ENCODE measurements at regions not wholly inside any gene's neighbourhood (a gene's known extent, or its start where the extent isn't known, plus 50 kb on each side); places are given as distances from the start of the nearest gene placed in this dataset.

DNA sequence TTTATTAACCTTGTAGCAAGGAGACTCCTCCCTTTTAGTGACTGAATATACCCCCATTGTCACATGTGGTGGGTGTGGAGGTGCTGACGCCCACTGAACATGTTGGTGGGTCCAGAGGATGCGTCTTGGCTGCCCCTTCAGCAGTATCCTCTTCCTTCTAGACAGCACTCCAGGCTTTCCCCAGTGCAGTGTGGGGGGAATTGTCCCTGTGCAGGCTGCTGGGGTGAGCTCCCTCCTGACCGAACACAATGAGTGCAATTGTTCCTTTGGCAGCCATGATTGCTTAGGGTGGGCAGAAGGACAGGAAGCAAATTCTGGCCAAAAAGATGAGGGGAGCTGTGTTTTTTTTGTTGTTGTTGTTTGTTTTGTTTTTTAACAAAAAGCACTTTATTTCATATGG, 209.3 kb upstream of the PDE10A start:
- 88% methylated on average over 3 of the region's 3 CpGs for WGBS
- H3K27me3 ChIP-seq = no peaks in the 10 kb centered on the region
- no peak overlapping the region for H3K4me3 ChIP-seq
- TF ChIP-seq POLR2A (IDR thresholded peaks at IDR 0.05; ENCODE audit: low read depth) (no peak), POLR2AphosphoS5 (IDR thresholded peaks at IDR 0.05) (no peak), EP300 (IDR thresholded peaks at IDR 0.05) (no peak)
- TF ChIP-seq, protein P1, sequence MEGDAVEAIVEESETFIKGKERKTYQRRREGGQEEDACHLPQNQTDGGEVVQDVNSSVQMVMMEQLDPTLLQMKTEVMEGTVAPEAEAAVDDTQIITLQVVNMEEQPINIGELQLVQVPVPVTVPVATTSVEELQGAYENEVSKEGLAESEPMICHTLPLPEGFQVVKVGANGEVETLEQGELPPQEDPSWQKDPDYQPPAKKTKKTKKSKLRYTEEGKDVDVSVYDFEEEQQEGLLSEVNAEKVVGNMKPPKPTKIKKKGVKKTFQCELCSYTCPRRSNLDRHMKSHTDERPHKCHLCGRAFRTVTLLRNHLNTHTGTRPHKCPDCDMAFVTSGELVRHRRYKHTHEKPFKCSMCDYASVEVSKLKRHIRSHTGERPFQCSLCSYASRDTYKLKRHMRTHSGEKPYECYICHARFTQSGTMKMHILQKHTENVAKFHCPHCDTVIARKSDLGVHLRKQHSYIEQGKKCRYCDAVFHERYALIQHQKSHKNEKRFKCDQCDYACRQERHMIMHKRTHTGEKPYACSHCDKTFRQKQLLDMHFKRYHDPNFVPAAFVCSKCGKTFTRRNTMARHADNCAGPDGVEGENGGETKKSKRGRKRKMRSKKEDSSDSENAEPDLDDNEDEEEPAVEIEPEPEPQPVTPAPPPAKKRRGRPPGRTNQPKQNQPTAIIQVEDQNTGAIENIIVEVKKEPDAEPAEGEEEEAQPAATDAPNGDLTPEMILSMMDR (IDR thresholded peaks at IDR 0.05) = no peak
- intact Hi-C loops (cut with DNase I) = no loop called here
- no peak overlapping the region for H3K27ac ChIP-seq (replicated peaks in 1 of 4)
- H3K36me3 ChIP-seq = no peaks in the 10 kb centered on the region
- DNase-seq (ENCODE audit: extremely low spot score) = peak; percentile 50
- H3K9me3 ChIP-seq = peaks cover 0 to 10% (median 5%) of the 10 kb centered on the region in 4 donors
- H3K4me1 ChIP-seq = peaks cover 10 to 22% (median 17%) of the 10 kb centered on the region in 4 donors

DNA sequence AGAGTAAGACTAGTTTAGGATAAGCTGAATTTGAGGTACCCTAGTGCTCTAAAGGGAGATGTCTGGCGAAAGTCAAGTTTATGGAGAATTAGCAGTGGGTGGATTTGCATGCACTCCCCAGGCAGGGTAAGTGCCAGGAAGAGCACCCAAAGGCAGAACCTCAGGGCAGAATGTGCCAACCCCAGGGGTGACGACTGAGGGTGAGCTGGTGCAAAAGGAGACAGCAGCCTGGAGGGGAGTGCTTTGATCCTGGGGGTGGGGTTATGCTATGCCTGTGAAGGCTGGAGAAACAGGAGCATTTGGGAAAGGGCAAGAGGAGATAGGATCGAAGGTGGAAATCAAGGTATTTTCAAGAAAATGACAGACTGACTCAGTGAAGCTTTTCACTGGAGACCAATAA, 208.5 kb upstream of the PDE10A start:
- no peak overlapping the region for H3K27ac ChIP-seq (replicated peaks in 1 of 4)
- DNase-seq (ENCODE audit: extremely low spot score) = peak; percentile 55
- no peaks in the 10 kb centered on the region for H3K27me3 ChIP-seq
- peaks cover 6 to 15% (median 11%) of the 10 kb centered on the region in 4 donors for H3K4me1 ChIP-seq
- H3K36me3 ChIP-seq = no peaks in the 10 kb centered on the region
- no peak for TF ChIP-seq POLR2A (IDR thresholded peaks at IDR 0.05; ENCODE audit: low read depth)
- TF ChIP-seq EP300 (IDR thresholded peaks at IDR 0.05) = no peak
- TF ChIP-seq, protein P1 (IDR thresholded peaks at IDR 0.05) = no peak
- peaks cover 0 to 13% (median 5%) of the 10 kb centered on the region in 4 donors for H3K9me3 ChIP-seq
- 88% methylated on average over 3 of the region's 3 CpGs for WGBS
- intact Hi-C loops (cut with DNase I) = no loop called here
- no peak overlapping the region for H3K4me3 ChIP-seq

DNA sequence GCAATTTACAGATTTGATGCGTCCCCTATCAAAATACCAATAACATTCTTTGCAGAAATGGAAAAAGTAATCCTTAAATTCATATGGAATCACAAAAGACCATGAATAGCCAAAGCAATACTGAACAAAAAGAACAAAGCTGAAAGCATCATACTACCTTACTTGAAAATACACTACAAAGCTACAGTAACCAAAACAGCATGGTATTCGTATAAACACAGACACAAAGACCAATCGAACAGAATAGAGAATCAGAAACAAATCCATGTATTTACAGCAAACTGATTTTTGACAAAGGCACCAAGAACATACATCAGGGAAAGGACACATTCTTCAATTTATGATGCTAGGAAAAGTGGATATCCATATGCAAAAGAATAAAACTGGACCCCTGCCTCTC, 206.5 kb upstream of the PDE10A start:
- peaks cover 0 to 25% (median 13%) of the 10 kb centered on the region in 4 donors for H3K9me3 ChIP-seq

DNA sequence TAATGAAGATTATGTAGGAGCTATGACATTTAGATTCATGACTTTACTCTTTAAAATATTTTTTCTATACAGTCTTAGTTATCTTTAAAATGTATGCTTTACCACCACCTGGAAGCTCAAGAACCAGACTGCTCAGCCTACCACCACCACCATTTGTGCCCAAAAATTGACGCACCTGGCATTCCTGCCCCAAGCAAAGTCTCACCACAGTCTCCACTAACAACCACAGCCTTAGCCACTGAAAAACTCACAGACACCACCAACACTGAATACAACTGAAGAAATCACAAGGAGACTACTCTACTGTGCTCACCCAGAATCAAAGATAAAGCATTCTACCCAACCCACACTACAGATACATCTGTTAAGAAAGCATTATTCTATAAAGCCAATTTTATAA, 201.9 kb upstream of the PDE10A start:
- H3K4me1 ChIP-seq = no peaks in the 10 kb centered on the region
- no peak overlapping the region for H3K27ac ChIP-seq (replicated peaks in 1 of 4)
- DNase-seq (ENCODE audit: extremely low spot score) = peak; percentile 68
- H3K36me3 ChIP-seq = no peaks in the 10 kb centered on the region
- intact Hi-C loops (cut with DNase I) = no loop called here
- TF ChIP-seq EP300 (IDR thresholded peaks at IDR 0.05) (no peak), POLR2AphosphoS5 (IDR thresholded peaks at IDR 0.05) (no peak), POLR2A (IDR thresholded peaks at IDR 0.05; ENCODE audit: low read depth) (no peak)
- TF ChIP-seq, protein P1 (IDR thresholded peaks at IDR 0.05) = no peak
- WGBS = 85% methylated on average over 1 of the region's 1 CpG
- H3K4me3 ChIP-seq = no peak overlapping the region
- H3K9me3 ChIP-seq = peaks cover 0 to 21% (median 11%) of the 10 kb centered on the region in 4 donors
- no peaks in the 10 kb centered on the region for H3K27me3 ChIP-seq

More for the DNA sequence above, 206.5 kb upstream of the PDE10A start:
- H3K36me3 ChIP-seq = no peaks in the 10 kb centered on the region
- no peak overlapping the region for H3K27ac ChIP-seq (replicated peaks in 1 of 4)
- 95% methylated on average over 3 of the region's 3 CpGs for WGBS
- no peak for DNase-seq (ENCODE audit: extremely low spot score)
- H3K27me3 ChIP-seq = no peaks in the 10 kb centered on the region
- peaks cover 0 to 6% (median 3%) of the 10 kb centered on the region in 4 donors for H3K4me1 ChIP-seq
- intact Hi-C loops (cut with DNase I) = no loop called here
- TF ChIP-seq POLR2A (IDR thresholded peaks at IDR 0.05; ENCODE audit: low read depth) = no peak
- no peak for TF ChIP-seq POLR2AphosphoS5 (IDR thresholded peaks at IDR 0.05)
- no peak overlapping the region for H3K4me3 ChIP-seq

DNA sequence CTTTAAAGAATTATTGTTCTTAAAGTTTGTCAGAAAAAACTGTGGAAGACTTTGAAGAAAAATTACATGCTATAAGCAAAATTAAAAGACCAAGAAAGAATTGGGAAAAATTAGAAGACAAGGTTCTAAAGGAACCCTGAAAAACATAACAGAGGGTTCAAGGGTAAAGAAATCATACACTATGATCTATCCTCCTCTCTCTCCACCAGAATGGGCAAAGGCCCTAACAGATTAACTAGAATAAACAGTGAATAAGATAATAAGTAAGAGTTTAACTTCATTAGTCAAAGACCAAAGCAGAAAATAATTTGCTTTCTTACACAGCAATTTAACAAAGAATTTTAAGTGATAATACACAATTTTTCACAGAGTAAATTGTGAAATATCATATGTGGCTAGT, 201.2 kb upstream of the PDE10A start:
- H3K9me3 ChIP-seq = peaks cover 0 to 15% (median 8%) of the 10 kb centered on the region in 4 donors
- TF ChIP-seq POLR2AphosphoS5 (IDR thresholded peaks at IDR 0.05) (no peak), POLR2A (IDR thresholded peaks at IDR 0.05; ENCODE audit: low read depth) (no peak), EP300 (IDR thresholded peaks at IDR 0.05) (no peak)
- TF ChIP-seq, protein P1 (IDR thresholded peaks at IDR 0.05) = no peak
- no peaks in the 10 kb centered on the region for H3K4me1 ChIP-seq
- no peaks in the 10 kb centered on the region for H3K36me3 ChIP-seq
- no peaks in the 10 kb centered on the region for H3K27me3 ChIP-seq
- intact Hi-C loops (cut with DNase I) = no loop called here
- H3K27ac ChIP-seq (replicated peaks in 1 of 4) = no peak overlapping the region
- DNase-seq (ENCODE audit: extremely low spot score) = no peak
- H3K4me3 ChIP-seq = no peak overlapping the region

Measured in esophagus muscularis mucosa (tissue), 4 donors.